HepG2 (cell line): ENCODE measurements at regions not wholly inside any gene's neighbourhood (a gene's known extent, or its start where the extent isn't known, plus 50 kb on each side); places are given as distances from the start of the nearest gene placed in this dataset.

Experiments used
- ATAC-seq: fragments of 200-7000 bp; cut with Tn5 transposase; 3 replicates; pipeline ENCODE4 v1.9.1; 2020; ENCODE audit warnings: mild to moderate bottlenecking, moderate library complexity
- BruUV-seq: library from RNA; stranded (reverse); fragments of 400-500 nt; replicated peaks from 2 replicates; lab custom pipeline; 2021; lab: Mats Ljungman, UMichigan
- CTCF ChIA-PET: fragments of 300-600 bp; formaldehyde crosslinking; extraction: SDS; loops from one replicate; lab custom pipeline; 2021; ENCODE audit warnings: low total read pairs, inconsistent platforms, low intra/inter-chr PET ratio; lab: Yijun Ruan, JAX
- POLR2A ChIA-PET: fragments of 350-600 bp; sonication (Branson Sonifier 250); formaldehyde crosslinking; loops from one replicate; lab custom pipeline; 2020; ENCODE audit warnings: antibody characterized with exemption, inconsistent platforms; lab: Yijun Ruan, JAX
- DNase-seq: peaks from one replicate; pipeline ENCODE4 v3.0.0-alpha.2; 2015; ENCODE audit warnings: low spot score
- FAIRE-seq: peaks from 3 replicates; lab custom pipeline; 2011; peaks lifted over from hg19 to GRCh38; lab: Jason Lieb, UNC
- H2AFZ ChIP-seq: one replicate; pipeline ENCODE4 v1.6.1; 2011; ENCODE audit warnings: low read length, inconsistent platforms
- H3K27ac ChIP-seq: fragments of 300-600 bp; 3 replicates; pipeline ENCODE4 v1.8.0; 2011; ENCODE audit warnings: mixed run types, mild to moderate bottlenecking, mixed read lengths, low read length, inconsistent platforms; ENCODE audit not compliant: insufficient read depth; ENCODE audit errors: extremely low read length
- H3K27me3 ChIP-seq, 2 experiments: fragments of 200-600 bp in 1 of 2; 2 replicates in 1 of 2; 3 replicates in 1 of 2; pipeline versions ENCODE4 v1.6.0 to v1.8.0; 2011; ENCODE audit warnings: low read length in 2 of 2, mild to moderate bottlenecking in 2 of 2, moderate library complexity in 2 of 2, inconsistent platforms in 1 of 2; ENCODE audit not compliant: insufficient read depth in 2 of 2, control insufficient read depth in 1 of 2
- H3K36me3 ChIP-seq, 2 experiments: fragments of 200-600 bp in 1 of 2; replicated peaks in 1 of 2; 2 replicates in 1 of 2; 3 replicates in 1 of 2; pipeline versions ENCODE4 v1.5.1 to v1.8.0; 2011; ENCODE audit warnings: low read length in 2 of 2, inconsistent platforms in 1 of 2; ENCODE audit not compliant: insufficient read depth in 2 of 2, control insufficient read depth in 1 of 2
- H3K4me1 ChIP-seq: 2 replicates; pipeline ENCODE4 v1.5.1; 2012; ENCODE audit warnings: low read length, inconsistent platforms; ENCODE audit not compliant: insufficient read depth
- H3K4me2 ChIP-seq: 2 replicates; pipeline ENCODE4 v1.6.0; 2011; ENCODE audit warnings: low read depth, low read length, inconsistent platforms
- H3K4me3 ChIP-seq, 3 experiments: fragments of 200-600 bp in 1 of 3; sonication (generic), shearing (Covaris generic) in 1 of 3; replicated peaks in 1 of 3; 2 replicates each; pipeline ENCODE4 v1.5.1; 2011 to 2016; ENCODE audit warnings: low read length in 3 of 3, inconsistent platforms in 2 of 3, low read depth in 2 of 3, mild to moderate bottlenecking in 2 of 3, control low read depth in 1 of 3, mixed read lengths in 1 of 3; ENCODE audit not compliant: insufficient read depth in 1 of 3
- H3K79me2 ChIP-seq: one replicate; pipeline ENCODE4 v1.6.1; 2011; ENCODE audit warnings: low read length, inconsistent platforms; ENCODE audit not compliant: insufficient read depth
- H3K9ac ChIP-seq: 2 replicates; pipeline ENCODE4 v1.6.0; 2011; ENCODE audit warnings: mild to moderate bottlenecking, low read depth, low read length, inconsistent platforms; ENCODE audit not compliant: insufficient read depth
- H3K9me3 ChIP-seq: 2 replicates; pipeline ENCODE4 v1.5.1; 2012; ENCODE audit warnings: mild to moderate bottlenecking, low read length
- H4K20me1 ChIP-seq: 2 replicates; pipeline ENCODE4 v1.6.0; 2011; ENCODE audit warnings: inconsistent platforms, mild to moderate bottlenecking, low read length, moderate library complexity; ENCODE audit not compliant: insufficient read depth
- GTF2F1 ChIP-seq: fragments of 150-350 bp; IDR thresholded peaks from 2 replicates; pipeline ENCODE4 v1.6.1; 2014; ENCODE audit warnings: low read length
- HMGA1 ChIP-seq: sonication (generic); formaldehyde crosslinking; conservative IDR thresholded peaks from 2 replicates; pipeline ENCODE4 v1.4.0; 2020; ENCODE audit warnings: missing genetic modification reagents
- RAD51 ChIP-seq: fragments of 450-650 bp; IDR thresholded peaks from 2 replicates; pipeline ENCODE4 v1.6.1; 2016; ENCODE audit warnings: borderline replicate concordance
- ZNF10 ChIP-seq: sonication (generic); formaldehyde crosslinking; IDR thresholded peaks from 2 replicates; pipeline ENCODE4 v1.4.0; 2020; ENCODE audit warnings: mild to moderate bottlenecking, low read depth, missing genetic modification reagents, borderline replicate concordance
- WGBS: methylation state at CpG from one replicate; pipeline ENCODE4 v1.1.6; 2017; ENCODE audit warnings: low lambda C conversion rate; 5-methylcytosine and 5-hydroxymethylcytosine counted together
- in situ Hi-C: cut with HindIII; loops from 2 replicates; pipeline ENCODE4 v1.10.0; 2017; ENCODE audit warnings: low pct_unique_long_range_greater_than_20kb; ENCODE audit not compliant: extremely low pct_ligation_motif_present
- intact Hi-C: fragments of 100-400 bp; cut with micrococcal nuclease; formaldehyde crosslinking; loops from one replicate; pipeline ENCODE4 v1.10.0; 2022; ENCODE audit not compliant: unreplicated experiment
- TF ChIP-seq, protein P1 (sequence below), 2 experiments: sonication (generic) in 1 of 2; formaldehyde crosslinking in 1 of 2; IDR thresholded peaks; 2 replicates each; pipeline versions ENCODE4 v1.5.1 to v1.6.1; 2011 to 2020; ENCODE audit warnings: borderline replicate concordance in 1 of 2, low read depth in 1 of 2, low read length in 1 of 2, mild to moderate bottlenecking in 1 of 2, missing genetic modification reagents in 1 of 2, moderate library complexity in 1 of 2
- TF ChIP-seq, protein P2 (sequence below): sonication (generic); formaldehyde crosslinking; IDR thresholded peaks from 2 replicates; pipeline ENCODE4 v1.4.0; 2020; ENCODE audit warnings: missing genetic modification reagents

DNA sequence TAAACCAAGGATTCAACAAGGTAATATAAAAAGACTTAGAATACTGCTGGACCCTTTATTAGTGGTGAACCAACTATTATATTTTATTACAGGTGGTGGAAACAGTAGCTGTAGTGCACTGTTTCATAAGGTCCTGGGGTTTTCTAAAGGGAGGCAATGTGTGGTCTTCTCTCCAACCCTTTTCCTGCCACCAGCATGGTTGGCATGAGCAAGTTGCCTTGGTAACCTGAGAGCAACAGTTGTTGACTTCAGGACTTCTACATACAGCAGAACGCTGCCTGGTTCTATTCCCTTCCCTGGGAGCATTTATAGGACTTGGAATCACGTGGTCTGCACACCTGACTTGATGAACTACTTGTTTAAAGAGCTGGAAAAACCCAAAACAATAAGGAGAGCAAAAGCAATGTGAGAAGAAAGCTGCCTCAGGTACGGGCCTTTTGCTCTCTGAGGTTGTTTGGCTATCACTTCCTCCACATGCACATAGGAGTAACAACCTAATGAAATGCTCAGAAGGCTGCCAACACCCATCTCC is 81.1 kb upstream of the RAI14 start:
- peaks cover 0 to 5% of the 10 kb centered on the region in 2 experiments; a peak in 2 of 5 replicates for H3K27me3 ChIP-seq
- no peak overlapping the region for H3K9ac ChIP-seq
- POLR2A ChIA-PET, result no interaction called here
- no peaks in the 10 kb centered on the region for H3K79me2 ChIP-seq
- H2AFZ ChIP-seq, result no peak overlapping the region
- in situ Hi-C loops, result no loop called here
- no TSS peak for BruUV-seq
- no peak for FAIRE-seq
- H3K27ac ChIP-seq, result no peak overlapping the region
- H3K4me1 ChIP-seq, result no peaks in the 10 kb centered on the region
- no peaks in the 10 kb centered on the region for H4K20me1 ChIP-seq
- H3K4me2 ChIP-seq, result no peak overlapping the region
- TF ChIP-seq, protein P1, sequence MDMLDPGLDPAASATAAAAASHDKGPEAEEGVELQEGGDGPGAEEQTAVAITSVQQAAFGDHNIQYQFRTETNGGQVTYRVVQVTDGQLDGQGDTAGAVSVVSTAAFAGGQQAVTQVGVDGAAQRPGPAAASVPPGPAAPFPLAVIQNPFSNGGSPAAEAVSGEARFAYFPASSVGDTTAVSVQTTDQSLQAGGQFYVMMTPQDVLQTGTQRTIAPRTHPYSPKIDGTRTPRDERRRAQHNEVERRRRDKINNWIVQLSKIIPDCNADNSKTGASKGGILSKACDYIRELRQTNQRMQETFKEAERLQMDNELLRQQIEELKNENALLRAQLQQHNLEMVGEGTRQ (IDR thresholded peaks at IDR 0.05; ENCODE audit: low read depth, low read length), result 0 out of 2 replicates have a peak, but pooled peaks have one; percentile 11
- TF ChIP-seq, protein P1 (CRISPR knock-in tag; IDR thresholded peaks at IDR 0.05; ENCODE audit: borderline replicate concordance), result no peak
- TF ChIP-seq, protein P2, sequence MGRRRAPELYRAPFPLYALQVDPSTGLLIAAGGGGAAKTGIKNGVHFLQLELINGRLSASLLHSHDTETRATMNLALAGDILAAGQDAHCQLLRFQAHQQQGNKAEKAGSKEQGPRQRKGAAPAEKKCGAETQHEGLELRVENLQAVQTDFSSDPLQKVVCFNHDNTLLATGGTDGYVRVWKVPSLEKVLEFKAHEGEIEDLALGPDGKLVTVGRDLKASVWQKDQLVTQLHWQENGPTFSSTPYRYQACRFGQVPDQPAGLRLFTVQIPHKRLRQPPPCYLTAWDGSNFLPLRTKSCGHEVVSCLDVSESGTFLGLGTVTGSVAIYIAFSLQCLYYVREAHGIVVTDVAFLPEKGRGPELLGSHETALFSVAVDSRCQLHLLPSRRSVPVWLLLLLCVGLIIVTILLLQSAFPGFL (CRISPR knock-in tag), result no peak
- TF ChIP-seq ZNF10 (CRISPR knock-in tag), result no peak
- no peak for TF ChIP-seq HMGA1 (CRISPR knock-in tag)
- no peak for TF ChIP-seq GTF2F1
- TF ChIP-seq RAD51, result peak; percentile 9; the same call in 1 of the 2 replicates
- TF ChIP-seq, all 625 proteins: peak for 2
- DNase-seq (no peak), ATAC-seq (no peak)
- WGBS, result 13% methylated on average over 3 of the region's 3 CpGs
- no peaks in the 10 kb centered on the region for H3K9me3 ChIP-seq
- intact Hi-C loops, result no loop called here
- H3K4me3 ChIP-seq, result no peak overlapping the region
- no peaks in the 10 kb centered on the region for H3K36me3 ChIP-seq
- CTCF ChIA-PET, result no interaction called here
